Stimulated activated naive CD8-positive, alpha-beta T cell treated with anti-CD3 and anti-CD28 coated beads, Interleukin-15, amount 100 ng/mL, for 72 hours (primary cell): ENCODE measurements at regions not wholly inside any gene's neighbourhood (a gene's known extent, or its start where the extent isn't known, plus 50 kb on each side); places are given as distances from the start of the nearest gene placed in this dataset.
A peak's percentile ranks its signal among the peaks of the same experiment; 100 is the strongest.

Experiments
- ATAC-seq: fragments of 150-1000 bp; cut with Tn5 transposase; 2 replicates; pipeline ENCODE4 v1.10.0; 2021; ENCODE audit warnings: mild to moderate bottlenecking, moderate library complexity
- DNase-seq, 2 donors: peaks; one replicate each; pipeline ENCODE4 v3.0.0; 2021 to 2022
- H3K27ac Mint-ChIP-seq, 2 donors: one replicate each; pipeline ENCODE4 v1.8.0; 2022; ENCODE audit warnings: mild to moderate bottlenecking in 2 of 2, mixed read lengths in 2 of 2, moderate library complexity in 2 of 2
- H3K27me3 Mint-ChIP-seq: one replicate; pipeline ENCODE4 v1.8.0; 2022; ENCODE audit warnings: mixed read lengths
- H3K4me1 Mint-ChIP-seq: one replicate; pipeline ENCODE4 v1.8.0; 2022; ENCODE audit warnings: mild to moderate bottlenecking, mixed read lengths
- H3K4me3 Mint-ChIP-seq, 2 donors: one replicate each; pipeline ENCODE4 v1.8.0; 2022; ENCODE audit warnings: mild to moderate bottlenecking in 2 of 2, mixed read lengths in 2 of 2, moderate library complexity in 1 of 2
- H3K9me3 Mint-ChIP-seq, 2 donors: one replicate each; pipeline ENCODE4 v1.8.0; 2022; ENCODE audit warnings: mixed read lengths in 2 of 2

- peak overlapping the region in 1 of 2 donors; percentile 76 for H3K27ac Mint-ChIP-seq
- H3K9me3 Mint-ChIP-seq, result no peaks in the 10 kb centered on the region
- DNase-seq (no peak), ATAC-seq (no peak)
- H3K4me3 Mint-ChIP-seq, result no peak overlapping the region
- no peaks in the 10 kb centered on the region for H3K4me1 Mint-ChIP-seq
- no peaks in the 10 kb centered on the region for H3K27me3 Mint-ChIP-seq
These were observed 850.5 kb upstream of the GJE1 start for GRCh38 chr6:141282263-141282662.

GRCh38 chr6:141269684-141270083 is 863.0 kb upstream of the GJE1 start:
- H3K9me3 Mint-ChIP-seq, result no peaks in the 10 kb centered on the region
- DNase-seq (no peak), ATAC-seq (no peak)
- H3K4me1 Mint-ChIP-seq, result no peaks in the 10 kb centered on the region
- H3K4me3 Mint-ChIP-seq, result no peak overlapping the region
- no peak overlapping the region for H3K27ac Mint-ChIP-seq
- no peaks in the 10 kb centered on the region for H3K27me3 Mint-ChIP-seq

GRCh38 chr6:141267420-141267819 is 865.3 kb upstream of the GJE1 start:
- Mint-ChIP-seq H3K27ac (no peak overlapping the region), H3K4me3 (no peak overlapping the region), H3K9me3 (no peaks in the 10 kb centered on the region), H3K27me3 (no peaks in the 10 kb centered on the region), H3K4me1 (no peaks in the 10 kb centered on the region)
- ATAC-seq (no peak), DNase-seq (no peak)

GRCh38 chr6:141265756-141266623 is 866.7 kb upstream of the GJE1 start:
- no peaks in the 10 kb centered on the region for H3K9me3 Mint-ChIP-seq
- H3K4me3 Mint-ChIP-seq, result no peak overlapping the region
- no peak for DNase-seq
- no peaks in the 10 kb centered on the region for H3K27me3 Mint-ChIP-seq
- no peak overlapping the region for H3K27ac Mint-ChIP-seq
- no peak for ATAC-seq
- no peaks in the 10 kb centered on the region for H3K4me1 Mint-ChIP-seq

GRCh38 chr6:141264101-141264500 is 868.6 kb upstream of the GJE1 start:
- no peaks in the 10 kb centered on the region for H3K27me3 Mint-ChIP-seq
- no peak for ATAC-seq
- H3K9me3 Mint-ChIP-seq, result no peaks in the 10 kb centered on the region
- H3K27ac Mint-ChIP-seq, result no peak overlapping the region
- no peaks in the 10 kb centered on the region for H3K4me1 Mint-ChIP-seq
- H3K4me3 Mint-ChIP-seq, result no peak overlapping the region
- no peak for DNase-seq

- no peak overlapping the region for H3K27ac Mint-ChIP-seq
- DNase-seq (no peak), ATAC-seq (no peak)
- H3K27me3 Mint-ChIP-seq, result no peaks in the 10 kb centered on the region
- no peaks in the 10 kb centered on the region for H3K9me3 Mint-ChIP-seq
- H3K4me3 Mint-ChIP-seq, result no peak overlapping the region
- H3K4me1 Mint-ChIP-seq, result no peaks in the 10 kb centered on the region
These were observed 871.1 kb upstream of the GJE1 start for GRCh38 chr6:141261672-141262060.

GRCh38 chr6:141261016-141261671 is 871.6 kb upstream of the GJE1 start:
- no peak overlapping the region for H3K27ac Mint-ChIP-seq
- H3K4me1 Mint-ChIP-seq, result no peaks in the 10 kb centered on the region
- H3K4me3 Mint-ChIP-seq, result no peak overlapping the region
- no peaks in the 10 kb centered on the region for H3K9me3 Mint-ChIP-seq
- ATAC-seq (peak; percentile 58), DNase-seq (no peak)
- H3K27me3 Mint-ChIP-seq, result no peaks in the 10 kb centered on the region

- peak; percentile 39 for ATAC-seq
- no peaks in the 10 kb centered on the region for H3K27me3 Mint-ChIP-seq
These were observed 872.1 kb upstream of the GJE1 start for GRCh38 chr6:141260627-141261015.

GRCh38 chr6:141259807-141260206 is 872.9 kb upstream of the GJE1 start:
- DNase-seq (no peak), ATAC-seq (no peak)
- H3K9me3 Mint-ChIP-seq, result no peaks in the 10 kb centered on the region
- no peak overlapping the region for H3K4me3 Mint-ChIP-seq
- H3K27ac Mint-ChIP-seq, result no peak overlapping the region
- no peaks in the 10 kb centered on the region for H3K4me1 Mint-ChIP-seq
- H3K27me3 Mint-ChIP-seq, result no peaks in the 10 kb centered on the region

More at GRCh38 chr6:141260627-141261015, 872.1 kb upstream of the GJE1 start:
- Mint-ChIP-seq H3K9me3 (no peaks in the 10 kb centered on the region), H3K27ac (no peak overlapping the region), H3K4me3 (no peak overlapping the region), H3K4me1 (no peaks in the 10 kb centered on the region)
- DNase-seq, result no peak

- no peaks in the 10 kb centered on the region for H3K9me3 Mint-ChIP-seq
- H3K27ac Mint-ChIP-seq, result no peak overlapping the region
- no peak for ATAC-seq
- H3K27me3 Mint-ChIP-seq, result no peaks in the 10 kb centered on the region
- no peaks in the 10 kb centered on the region for H3K4me1 Mint-ChIP-seq
- no peak overlapping the region for H3K4me3 Mint-ChIP-seq
- no peak for DNase-seq
These were observed 873.6 kb upstream of the GJE1 start for GRCh38 chr6:141259091-141259490.

- no peak overlapping the region for H3K27ac Mint-ChIP-seq
- DNase-seq, result no peak
- ATAC-seq, result no peak
- no peaks in the 10 kb centered on the region for H3K4me1 Mint-ChIP-seq
- no peak overlapping the region for H3K4me3 Mint-ChIP-seq
- H3K27me3 Mint-ChIP-seq, result no peaks in the 10 kb centered on the region
- H3K9me3 Mint-ChIP-seq, result no peaks in the 10 kb centered on the region
These were observed 874.2 kb upstream of the GJE1 start for GRCh38 chr6:141258516-141258915.

- H3K4me1 Mint-ChIP-seq, result no peaks in the 10 kb centered on the region
- H3K4me3 Mint-ChIP-seq, result no peak overlapping the region
- no peak for DNase-seq
- no peaks in the 10 kb centered on the region for H3K9me3 Mint-ChIP-seq
- H3K27me3 Mint-ChIP-seq, result no peaks in the 10 kb centered on the region
- no peak overlapping the region for H3K27ac Mint-ChIP-seq
- ATAC-seq, result no peak
These were observed 878.4 kb upstream of the GJE1 start for GRCh38 chr6:141254336-141254735.

GRCh38 chr6:141252828-141253608 is 879.7 kb upstream of the GJE1 start:
- Mint-ChIP-seq H3K27ac (no peak overlapping the region), H3K27me3 (no peaks in the 10 kb centered on the region), H3K4me3 (no peak overlapping the region), H3K9me3 (no peaks in the 10 kb centered on the region), H3K4me1 (no peaks in the 10 kb centered on the region)
- DNase-seq (no peak), ATAC-seq (no peak)

GRCh38 chr6:141251286-141251685 is 881.4 kb upstream of the GJE1 start:
- DNase-seq (no peak), ATAC-seq (no peak)
- Mint-ChIP-seq H3K4me1 (no peaks in the 10 kb centered on the region), H3K27me3 (no peaks in the 10 kb centered on the region), H3K9me3 (no peaks in the 10 kb centered on the region), H3K27ac (no peak overlapping the region), H3K4me3 (no peak overlapping the region)

GRCh38 chr6:141248021-141248799 is 884.5 kb upstream of the GJE1 start:
- Mint-ChIP-seq H3K4me1 (no peaks in the 10 kb centered on the region), H3K9me3 (no peaks in the 10 kb centered on the region), H3K4me3 (no peak overlapping the region), H3K27me3 (no peaks in the 10 kb centered on the region), H3K27ac (no peak overlapping the region)
- DNase-seq (no peak), ATAC-seq (no peak)
